ENCODE measurements at regions not wholly inside any gene's neighbourhood (a gene's known extent, or its start where the extent isn't known, plus 50 kb on each side); places are given as distances from the start of the nearest gene placed in this dataset.

- no peak for ATAC-seq (ENCODE audit: low read depth)
- H3K4me1 Mint-ChIP-seq = no peaks in the 10 kb centered on the region
- H3K27me3 Mint-ChIP-seq = peaks cover 4% of the 10 kb centered on the region
- intact Hi-C loops (cut with micrococcal nuclease) = no loop called here
- H3K27ac Mint-ChIP-seq = no peak overlapping the region
- DNase-seq = no peak
- H3K36me3 Mint-ChIP-seq (ENCODE audit: low read depth) = no peaks in the 10 kb centered on the region
- ChIA-PET POLR2A (no interaction called here), CTCF (no interaction called here)
- no peaks in the 10 kb centered on the region for H3K9me3 Mint-ChIP-seq
- no peak for TF ChIP-seq CTCF (IDR thresholded peaks at IDR 0.05)
- H3K4me3 Mint-ChIP-seq = no peak overlapping the region
These were observed 275.9 kb downstream of the ACTL7B start for GRCh38 chr9:108579757-108580439.

- POLR2A ChIA-PET = no interaction called here
- Mint-ChIP-seq H3K4me3 (no peak overlapping the region), H3K27ac (no peak overlapping the region), H3K36me3 (ENCODE audit: low read depth) (no peaks in the 10 kb centered on the region), H3K4me1 (no peaks in the 10 kb centered on the region), H3K9me3 (no peaks in the 10 kb centered on the region), H3K27me3 (peaks cover 3% of the 10 kb centered on the region)
- CTCF ChIA-PET = no interaction called here
- DNase-seq = no peak
- intact Hi-C loops (cut with micrococcal nuclease) = no loop called here
- ATAC-seq (ENCODE audit: low read depth) = no peak
- TF ChIP-seq CTCF (IDR thresholded peaks at IDR 0.05) = no peak
These were observed 280.5 kb downstream of the ACTL7B start for GRCh38 chr9:108575276-108575675.

DNA sequence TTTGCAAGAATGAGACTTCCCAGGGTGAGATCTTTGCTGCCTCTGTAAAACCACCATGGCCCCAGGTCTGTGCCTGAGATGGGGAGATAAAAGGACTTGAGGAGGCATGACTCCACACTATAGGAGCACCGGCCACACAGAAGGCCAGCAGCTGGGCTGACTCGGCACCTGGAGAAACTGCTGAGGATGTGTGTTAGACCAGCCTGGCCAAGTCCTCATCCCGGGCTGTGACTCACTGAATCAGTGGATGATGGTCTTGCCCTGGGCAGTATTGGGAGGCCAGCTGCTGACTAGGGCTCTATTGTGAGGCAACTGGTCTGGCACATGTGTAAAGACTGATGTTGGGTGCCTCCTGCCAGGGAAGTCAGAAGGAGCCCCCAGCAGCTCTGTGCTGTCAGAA is 286.2 kb downstream of the ACTL7B start:
- no peaks in the 10 kb centered on the region for H3K4me1 Mint-ChIP-seq
- no peak for ATAC-seq (ENCODE audit: low read depth)
- ChIA-PET CTCF (no interaction called here), POLR2A (no interaction called here)
- H3K36me3 Mint-ChIP-seq (ENCODE audit: low read depth) = no peaks in the 10 kb centered on the region
- H3K9me3 Mint-ChIP-seq = no peaks in the 10 kb centered on the region
- no peak for TF ChIP-seq CTCF (IDR thresholded peaks at IDR 0.05)
- H3K27me3 Mint-ChIP-seq = peaks cover 6% of the 10 kb centered on the region
- H3K4me3 Mint-ChIP-seq = no peak overlapping the region
- no peak for DNase-seq
- no peak overlapping the region for H3K27ac Mint-ChIP-seq
- intact Hi-C loops (cut with micrococcal nuclease) = no loop called here

DNA sequence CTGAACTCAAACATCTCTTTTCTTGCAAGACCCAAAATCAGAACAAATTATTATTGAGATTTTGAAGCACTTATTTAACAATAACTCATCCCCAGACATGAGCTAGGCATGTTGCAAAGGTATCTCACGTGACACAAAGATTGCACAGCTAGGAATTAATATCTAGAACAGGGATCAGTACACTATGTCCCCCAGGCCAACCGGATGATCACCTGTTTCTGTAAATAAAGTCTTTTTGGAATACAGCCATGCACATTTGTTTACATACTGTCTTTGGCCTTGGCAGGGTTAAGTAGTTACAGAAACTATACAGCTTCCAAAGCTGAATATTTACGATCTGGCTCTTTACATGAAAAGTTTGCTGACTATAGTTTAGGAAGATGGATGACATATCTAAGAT is 287.7 kb downstream of the ACTL7B start:
- ChIA-PET CTCF (interaction anchor here (1.5 to 5.4 kb wide), 2 partner anchors 18 to 1084 kb away, joined by 4 to 25 read pairs; no protein-coding TSS in a partner anchor), POLR2A (no interaction called here)
- intact Hi-C loops (cut with micrococcal nuclease) = no loop called here
- no peak for ATAC-seq (ENCODE audit: low read depth)
- Mint-ChIP-seq H3K4me3 (no peak overlapping the region), H3K9me3 (no peaks in the 10 kb centered on the region), H3K4me1 (no peaks in the 10 kb centered on the region), H3K27ac (no peak overlapping the region), H3K36me3 (ENCODE audit: low read depth) (no peaks in the 10 kb centered on the region), H3K27me3 (peaks cover 6% of the 10 kb centered on the region)
- no peak for DNase-seq
- TF ChIP-seq CTCF (IDR thresholded peaks at IDR 0.05) = no peak

DNA sequence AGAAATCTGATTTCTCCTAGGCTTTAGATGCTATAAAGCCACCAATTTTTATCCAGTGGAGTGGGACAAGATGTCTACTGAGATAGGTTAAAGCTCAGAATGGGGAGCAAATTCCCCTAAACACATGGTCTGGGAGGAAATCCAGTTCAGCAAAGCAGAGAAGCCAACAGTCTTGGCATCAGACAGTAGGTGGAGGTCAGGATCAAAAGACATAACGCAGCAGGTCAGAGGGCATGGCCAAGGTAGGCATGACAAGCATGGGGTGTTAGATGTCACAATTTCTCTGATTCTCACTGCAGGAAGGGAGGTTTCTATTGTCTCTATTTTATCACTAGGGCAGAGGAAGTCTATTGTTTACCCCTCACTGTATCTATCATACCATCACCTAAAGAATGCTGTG is 288.2 kb downstream of the ACTL7B start:
- Mint-ChIP-seq H3K4me3 (no peak overlapping the region), H3K27me3 (peaks cover 6% of the 10 kb centered on the region), H3K4me1 (no peaks in the 10 kb centered on the region), H3K9me3 (no peaks in the 10 kb centered on the region), H3K27ac (no peak overlapping the region), H3K36me3 (ENCODE audit: low read depth) (no peaks in the 10 kb centered on the region)
- no peak for TF ChIP-seq CTCF (IDR thresholded peaks at IDR 0.05)
- CTCF ChIA-PET = interaction anchor here (1.5 to 5.4 kb wide), 2 partner anchors 19 to 1084 kb away, joined by 4 to 25 read pairs; no protein-coding TSS in a partner anchor
- ATAC-seq (ENCODE audit: low read depth) = no peak
- intact Hi-C loops (cut with micrococcal nuclease) = loop anchor here (2.0 kb wide), 1 partner anchor 193 kb away; no protein-coding TSS in a partner anchor
- no peak for DNase-seq
- POLR2A ChIA-PET = no interaction called here
